DND-41 (cell line): ENCODE measurements at regions not wholly inside any gene's neighbourhood (a gene's known extent, or its start where the extent isn't known, plus 50 kb on each side); places are given as distances from the start of the nearest gene placed in this dataset.

Experiments
- ATAC-seq: fragments of 200-7000 bp; cut with Tn5 transposase; 3 replicates; pipeline ENCODE4 v1.9.1; 2021; ENCODE audit warnings: low read depth; ENCODE audit not compliant: insufficient read depth
- DNase-seq: peaks from one replicate; pipeline ENCODE4 v3.0.0-alpha.2; 2020
- H2AFZ ChIP-seq: 2 replicates; pipeline ENCODE4 v1.6.0; 2012; ENCODE audit warnings: low read depth, low read length
- H3K27ac ChIP-seq: 2 replicates; pipeline ENCODE4 v1.5.1; 2012; ENCODE audit warnings: low read length, inconsistent platforms
- H3K27me3 ChIP-seq: fragments of 200-600 bp; sonication (generic); 2 replicates; pipeline ENCODE4 v1.6.0; 2012; ENCODE audit warnings: low read length, mild to moderate bottlenecking, inconsistent platforms; ENCODE audit not compliant: insufficient read depth, poor library complexity
- H3K36me3 ChIP-seq: 2 replicates; pipeline ENCODE4 v1.5.1; 2012; ENCODE audit warnings: low read length, inconsistent platforms; ENCODE audit not compliant: insufficient read depth
- H3K4me1 ChIP-seq: 2 replicates; pipeline ENCODE4 v1.5.1; 2012; ENCODE audit warnings: mild to moderate bottlenecking, low read length; ENCODE audit not compliant: insufficient read depth
- H3K4me2 ChIP-seq: 2 replicates; pipeline ENCODE4 v1.6.0; 2012; ENCODE audit warnings: mild to moderate bottlenecking, moderate library complexity, low read length, inconsistent platforms; ENCODE audit not compliant: insufficient read depth
- H3K4me3 ChIP-seq, 2 experiments: fragments of 200-600 bp in 1 of 2; shearing (Covaris generic) in 1 of 2; 2 replicates each; pipeline ENCODE4 v1.5.1; 2012 to 2016; ENCODE audit warnings: inconsistent platforms in 2 of 2, low read length in 2 of 2, mild to moderate bottlenecking in 2 of 2, low read depth in 1 of 2, moderate library complexity in 1 of 2
- H3K79me2 ChIP-seq: 2 replicates; pipeline ENCODE4 v1.6.0; 2012; ENCODE audit warnings: low read length, inconsistent platforms; ENCODE audit not compliant: insufficient read depth
- H3K9ac ChIP-seq: 2 replicates; pipeline ENCODE4 v1.6.0; 2012; ENCODE audit warnings: low read depth, mild to moderate bottlenecking, inconsistent platforms, low read length, moderate library complexity
- H3K9me3 ChIP-seq: 2 replicates; pipeline ENCODE4 v1.5.1; 2012; ENCODE audit warnings: low read length, moderate library complexity, mild to moderate bottlenecking, inconsistent platforms; ENCODE audit not compliant: insufficient read depth, severe bottlenecking
- H4K20me1 ChIP-seq: 2 replicates; pipeline ENCODE4 v1.6.0; 2012; ENCODE audit warnings: low read length; ENCODE audit not compliant: insufficient read depth
- EZH2 ChIP-seq: IDR thresholded peaks from 3 replicates; pipeline ENCODE4 v1.6.1; 2012; ENCODE audit warnings: borderline replicate concordance, low read depth, mild to moderate bottlenecking, moderate library complexity, low read length, inconsistent platforms; ENCODE audit not compliant: severe bottlenecking
- TF ChIP-seq, protein P1 (sequence below): IDR thresholded peaks from 2 replicates; pipeline ENCODE4 v1.5.1; 2012; ENCODE audit warnings: borderline replicate concordance, low read length, moderate library complexity, mild to moderate bottlenecking; ENCODE audit not compliant: poor library complexity, severe bottlenecking; ENCODE audit errors: extremely low read depth

DNA sequence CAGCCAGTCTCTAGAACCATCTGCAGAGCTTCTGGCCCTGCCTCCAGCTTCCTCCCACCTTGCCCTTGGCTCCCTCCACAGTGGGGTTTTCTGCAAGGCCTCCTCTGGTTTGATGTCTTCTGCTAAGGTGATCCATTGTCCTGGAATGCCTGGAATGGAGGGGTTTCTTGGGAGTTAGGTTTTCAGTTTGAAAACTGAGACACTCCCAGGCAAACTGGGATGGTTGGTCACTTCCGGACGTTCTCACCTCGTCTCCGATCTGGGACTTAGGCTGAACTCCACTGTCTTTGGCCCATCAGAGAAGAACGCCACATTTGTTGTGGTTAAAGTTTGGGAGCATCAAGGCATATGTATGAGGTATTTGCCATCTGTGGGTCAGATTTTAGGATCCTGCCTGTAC lies 77.4 kb upstream of the KLHL25 start:
- H3K9me3 ChIP-seq: no peaks in the 10 kb centered on the region
- TF ChIP-seq, protein P1, sequence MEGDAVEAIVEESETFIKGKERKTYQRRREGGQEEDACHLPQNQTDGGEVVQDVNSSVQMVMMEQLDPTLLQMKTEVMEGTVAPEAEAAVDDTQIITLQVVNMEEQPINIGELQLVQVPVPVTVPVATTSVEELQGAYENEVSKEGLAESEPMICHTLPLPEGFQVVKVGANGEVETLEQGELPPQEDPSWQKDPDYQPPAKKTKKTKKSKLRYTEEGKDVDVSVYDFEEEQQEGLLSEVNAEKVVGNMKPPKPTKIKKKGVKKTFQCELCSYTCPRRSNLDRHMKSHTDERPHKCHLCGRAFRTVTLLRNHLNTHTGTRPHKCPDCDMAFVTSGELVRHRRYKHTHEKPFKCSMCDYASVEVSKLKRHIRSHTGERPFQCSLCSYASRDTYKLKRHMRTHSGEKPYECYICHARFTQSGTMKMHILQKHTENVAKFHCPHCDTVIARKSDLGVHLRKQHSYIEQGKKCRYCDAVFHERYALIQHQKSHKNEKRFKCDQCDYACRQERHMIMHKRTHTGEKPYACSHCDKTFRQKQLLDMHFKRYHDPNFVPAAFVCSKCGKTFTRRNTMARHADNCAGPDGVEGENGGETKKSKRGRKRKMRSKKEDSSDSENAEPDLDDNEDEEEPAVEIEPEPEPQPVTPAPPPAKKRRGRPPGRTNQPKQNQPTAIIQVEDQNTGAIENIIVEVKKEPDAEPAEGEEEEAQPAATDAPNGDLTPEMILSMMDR: no peak
- TF ChIP-seq EZH2: no peak
- ATAC-seq: no peak

DNA sequence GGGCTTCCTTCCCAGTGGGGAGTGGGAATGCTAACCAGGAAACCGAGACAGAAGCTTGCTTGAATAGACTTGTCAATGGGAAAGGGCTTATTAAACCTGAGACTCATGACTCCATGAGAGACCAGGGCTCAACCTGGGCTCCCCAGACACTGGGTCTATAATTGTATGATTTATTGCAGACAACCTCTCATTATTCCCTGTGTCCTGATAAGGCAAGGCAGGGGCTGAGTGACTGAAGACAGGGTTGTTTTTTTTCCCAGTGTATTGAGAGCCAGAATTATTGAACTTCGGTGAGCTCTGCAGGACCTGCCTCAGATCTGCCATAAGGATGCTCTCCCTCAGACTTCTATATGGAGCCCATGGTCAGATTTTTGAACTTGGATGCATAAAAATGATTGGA lies 79.5 kb upstream of the KLHL25 start:
- TF ChIP-seq, protein P1: no peak
- TF ChIP-seq EZH2: no peak
- Histone ChIP-seq H3K27ac (no peak overlapping the region), H3K36me3 (no peaks in the 10 kb centered on the region), H3K4me1 (no peaks in the 10 kb centered on the region), H3K4me2 (no peak overlapping the region), H3K4me3 (no peak overlapping the region), H3K9ac (no peak overlapping the region), H2AFZ (no peak overlapping the region), H3K27me3 (no peaks in the 10 kb centered on the region), H4K20me1 (no peaks in the 10 kb centered on the region), H3K79me2 (no peaks in the 10 kb centered on the region), H3K9me3 (no peaks in the 10 kb centered on the region)
- DNase-seq (no peak), ATAC-seq (no peak)

More for the DNA sequence above, 77.4 kb upstream of the KLHL25 start:
- no peak overlapping the region for H3K27ac ChIP-seq
- H2AFZ ChIP-seq: no peak overlapping the region
- no peak overlapping the region for H3K4me2 ChIP-seq
- H3K36me3 ChIP-seq: no peaks in the 10 kb centered on the region
- H4K20me1 ChIP-seq: no peaks in the 10 kb centered on the region
- H3K4me3 ChIP-seq: no peak overlapping the region
- H3K79me2 ChIP-seq: no peaks in the 10 kb centered on the region
- no peak for DNase-seq
- no peak overlapping the region for H3K9ac ChIP-seq
- H3K4me1 ChIP-seq: no peaks in the 10 kb centered on the region
- no peaks in the 10 kb centered on the region for H3K27me3 ChIP-seq

DNA sequence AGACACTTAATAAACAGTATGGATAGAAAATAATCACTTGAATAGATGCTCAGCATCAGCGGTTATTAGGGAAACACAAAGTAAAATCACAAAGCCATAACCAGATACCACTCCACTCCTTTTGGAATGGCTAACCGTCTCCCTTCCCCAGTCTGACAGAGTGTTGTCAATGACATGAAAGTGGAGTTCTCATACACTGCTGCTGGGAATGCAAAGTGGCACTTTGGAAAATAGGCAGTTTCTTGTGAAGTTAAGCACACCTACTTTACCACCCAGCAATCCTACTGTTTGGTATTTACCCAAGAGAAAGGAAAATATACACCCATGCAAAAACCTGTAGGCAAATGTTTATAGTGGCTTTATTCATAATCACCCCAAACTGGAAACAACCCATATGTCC lies 81.0 kb upstream of the KLHL25 start:
- H3K9me3 ChIP-seq: no peaks in the 10 kb centered on the region
- no peak for ATAC-seq
- H3K4me1 ChIP-seq: no peaks in the 10 kb centered on the region
- no peak for TF ChIP-seq EZH2
- TF ChIP-seq, protein P1: no peak
- H2AFZ ChIP-seq: no peak overlapping the region
- H3K36me3 ChIP-seq: no peaks in the 10 kb centered on the region
- DNase-seq: no peak
- H3K27ac ChIP-seq: no peak overlapping the region
- no peak overlapping the region for H3K9ac ChIP-seq
- no peak overlapping the region for H3K4me3 ChIP-seq
- no peak overlapping the region for H3K4me2 ChIP-seq
- H3K27me3 ChIP-seq: no peaks in the 10 kb centered on the region
- no peaks in the 10 kb centered on the region for H4K20me1 ChIP-seq
- H3K79me2 ChIP-seq: no peaks in the 10 kb centered on the region

DNA sequence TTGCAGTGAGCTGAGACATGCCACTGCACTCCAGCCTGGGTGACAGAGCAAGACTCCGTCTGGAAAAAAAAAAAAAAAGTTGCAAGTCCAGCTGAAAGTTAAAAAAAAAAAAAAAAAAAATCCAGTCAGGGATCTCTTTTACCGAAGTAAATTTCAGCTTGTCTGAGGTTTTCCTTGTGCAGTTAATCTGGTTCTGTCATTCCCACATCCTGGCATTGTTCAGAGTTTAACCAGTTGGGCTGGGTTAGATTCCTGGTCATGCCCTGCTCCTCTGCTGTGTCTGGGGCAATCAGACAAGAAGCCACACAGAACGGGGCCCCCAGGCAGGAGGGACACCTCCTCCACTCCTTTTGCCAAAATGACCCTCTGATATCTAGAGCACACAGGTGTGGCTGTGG lies 84.1 kb upstream of the KLHL25 start:
- Histone ChIP-seq H3K9ac (no peak overlapping the region), H3K4me3 (no peak overlapping the region), H3K4me1 (no peaks in the 10 kb centered on the region), H3K9me3 (no peaks in the 10 kb centered on the region), H3K36me3 (no peaks in the 10 kb centered on the region), H3K27me3 (no peaks in the 10 kb centered on the region), H4K20me1 (no peaks in the 10 kb centered on the region), H2AFZ (no peak overlapping the region), H3K79me2 (no peaks in the 10 kb centered on the region), H3K27ac (no peak overlapping the region), H3K4me2 (no peak overlapping the region)
- DNase-seq: no peak
- TF ChIP-seq EZH2: no peak
- TF ChIP-seq, protein P1: no peak
- no peak for ATAC-seq
